ENCODE measurements at regions not wholly inside any gene's neighbourhood (a gene's known extent, or its start where the extent isn't known, plus 50 kb on each side); places are given as distances from the start of the nearest gene placed in this dataset.

DNA sequence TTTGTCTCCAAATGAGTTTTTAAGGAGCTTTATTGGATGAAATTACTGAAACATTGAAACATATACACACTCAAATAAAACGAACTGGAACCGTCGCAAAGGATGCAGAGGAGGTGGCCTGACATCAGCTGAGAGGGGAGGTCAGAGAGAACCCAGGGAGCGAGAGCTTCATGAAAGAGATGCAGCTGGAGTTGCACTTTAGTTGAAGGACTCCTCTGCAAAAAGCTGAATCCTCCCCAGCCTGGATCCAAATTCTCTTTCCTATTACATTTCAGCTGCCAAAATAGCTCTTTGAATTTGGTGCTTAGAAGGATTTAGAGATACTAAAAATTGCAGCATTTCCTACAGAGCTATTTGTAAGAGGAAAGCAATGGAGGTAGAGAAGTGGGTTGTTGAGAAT lies 140.0 kb upstream of the DPP6 start:
- Mint-ChIP-seq H3K9me3 (peaks cover 61% of the 10 kb centered on the region), H3K4me3 (no peak overlapping the region), H3K36me3 (ENCODE audit: low read depth) (peaks cover 11% of the 10 kb centered on the region; the same call in 1 of the 2 replicates), H3K27ac (no peak overlapping the region), H3K27me3 (ENCODE audit: insufficient read depth) (no peaks in the 10 kb centered on the region; the same call in none of the 2 replicates), H3K4me1 (ENCODE audit: low read depth) (no peaks in the 10 kb centered on the region)
- DNase-seq: no peak
- TF ChIP-seq, protein P1, sequence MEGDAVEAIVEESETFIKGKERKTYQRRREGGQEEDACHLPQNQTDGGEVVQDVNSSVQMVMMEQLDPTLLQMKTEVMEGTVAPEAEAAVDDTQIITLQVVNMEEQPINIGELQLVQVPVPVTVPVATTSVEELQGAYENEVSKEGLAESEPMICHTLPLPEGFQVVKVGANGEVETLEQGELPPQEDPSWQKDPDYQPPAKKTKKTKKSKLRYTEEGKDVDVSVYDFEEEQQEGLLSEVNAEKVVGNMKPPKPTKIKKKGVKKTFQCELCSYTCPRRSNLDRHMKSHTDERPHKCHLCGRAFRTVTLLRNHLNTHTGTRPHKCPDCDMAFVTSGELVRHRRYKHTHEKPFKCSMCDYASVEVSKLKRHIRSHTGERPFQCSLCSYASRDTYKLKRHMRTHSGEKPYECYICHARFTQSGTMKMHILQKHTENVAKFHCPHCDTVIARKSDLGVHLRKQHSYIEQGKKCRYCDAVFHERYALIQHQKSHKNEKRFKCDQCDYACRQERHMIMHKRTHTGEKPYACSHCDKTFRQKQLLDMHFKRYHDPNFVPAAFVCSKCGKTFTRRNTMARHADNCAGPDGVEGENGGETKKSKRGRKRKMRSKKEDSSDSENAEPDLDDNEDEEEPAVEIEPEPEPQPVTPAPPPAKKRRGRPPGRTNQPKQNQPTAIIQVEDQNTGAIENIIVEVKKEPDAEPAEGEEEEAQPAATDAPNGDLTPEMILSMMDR (IDR thresholded peaks at IDR 0.05): no peak

DNA sequence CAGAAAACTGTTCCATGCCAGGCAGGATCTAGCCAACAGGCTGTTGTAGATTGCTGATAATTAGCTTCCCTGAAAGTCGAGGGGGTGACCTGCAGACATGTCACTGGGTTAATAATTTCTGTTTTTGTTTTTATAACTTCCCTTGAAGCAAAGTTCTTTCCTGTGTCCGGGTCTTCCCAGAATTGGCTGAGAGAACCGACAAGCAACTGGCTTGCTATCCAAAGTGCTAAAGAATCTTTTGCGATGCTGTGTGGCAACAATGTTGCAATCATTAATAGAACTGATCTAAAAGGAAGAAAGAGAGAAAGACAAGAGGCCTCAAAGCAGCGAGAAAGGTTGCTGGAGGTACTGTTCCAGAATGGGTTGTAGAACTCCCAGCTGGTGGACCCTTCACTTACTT lies 132.1 kb upstream of the DPP6 start:
- no peak overlapping the region for H3K4me3 Mint-ChIP-seq
- DNase-seq: no peak
- H3K27me3 Mint-ChIP-seq (ENCODE audit: insufficient read depth): no peaks in the 10 kb centered on the region; the same call in none of the 2 replicates
- H3K4me1 Mint-ChIP-seq (ENCODE audit: low read depth): no peaks in the 10 kb centered on the region
- TF ChIP-seq, protein P1 (IDR thresholded peaks at IDR 0.05): no peak
- peaks cover 40% of the 10 kb centered on the region for H3K9me3 Mint-ChIP-seq
- peaks cover 5% of the 10 kb centered on the region; the same call in 1 of the 2 replicates for H3K36me3 Mint-ChIP-seq (ENCODE audit: low read depth)
- H3K27ac Mint-ChIP-seq: no peak overlapping the region

DNA sequence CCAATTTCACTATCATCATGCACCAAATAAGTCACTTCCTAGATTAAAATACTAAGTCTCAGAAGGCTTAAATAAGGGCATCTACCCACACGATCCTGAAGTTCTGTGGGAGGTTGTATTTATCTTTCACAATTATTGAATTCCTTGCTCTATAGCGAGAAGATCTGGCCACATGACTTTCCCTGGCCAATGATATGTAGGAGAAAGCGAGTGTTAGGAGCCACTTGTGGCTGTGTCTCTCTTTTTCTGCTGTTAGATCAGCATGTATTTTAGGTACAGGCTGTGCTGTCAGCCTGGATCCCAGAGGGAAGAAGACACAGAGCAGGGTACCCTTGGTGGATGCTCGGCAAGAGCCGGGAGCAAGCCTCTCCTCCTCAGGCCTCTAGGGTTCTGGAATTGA lies 131.3 kb upstream of the DPP6 start:
- H3K27me3 Mint-ChIP-seq (ENCODE audit: insufficient read depth): no peaks in the 10 kb centered on the region; the same call in none of the 2 replicates
- DNase-seq: no peak
- H3K27ac Mint-ChIP-seq: no peak overlapping the region
- peaks cover 40% of the 10 kb centered on the region for H3K9me3 Mint-ChIP-seq
- H3K4me3 Mint-ChIP-seq: no peak overlapping the region
- H3K36me3 Mint-ChIP-seq (ENCODE audit: low read depth): peaks cover 5% of the 10 kb centered on the region; the same call in 1 of the 2 replicates
- H3K4me1 Mint-ChIP-seq (ENCODE audit: low read depth): no peaks in the 10 kb centered on the region
- TF ChIP-seq, protein P1 (IDR thresholded peaks at IDR 0.05): no peak

DNA sequence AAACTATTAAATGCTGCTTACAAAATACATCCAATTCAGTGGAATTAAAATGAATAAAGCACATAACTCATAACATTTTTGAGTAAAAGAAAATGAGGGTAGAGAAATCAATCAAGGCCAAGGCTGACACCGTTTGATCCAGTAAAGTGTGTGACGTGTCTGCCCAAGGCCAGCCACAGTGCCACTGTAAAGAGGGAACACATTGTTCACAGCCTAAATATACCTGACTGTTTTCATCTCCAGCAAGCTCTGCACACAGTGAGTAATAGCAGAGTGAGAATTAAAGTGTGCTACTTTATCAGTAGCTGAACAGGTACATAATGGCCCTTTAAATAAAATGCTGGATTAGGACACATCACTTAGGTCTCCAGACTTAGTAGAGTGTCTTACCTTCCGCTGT lies 130.8 kb upstream of the DPP6 start:
- Mint-ChIP-seq H3K4me3 (no peak overlapping the region), H3K36me3 (ENCODE audit: low read depth) (peaks cover 5% of the 10 kb centered on the region; the same call in 1 of the 2 replicates), H3K27ac (no peak overlapping the region), H3K9me3 (peaks cover 45% of the 10 kb centered on the region), H3K27me3 (ENCODE audit: insufficient read depth) (no peaks in the 10 kb centered on the region; the same call in none of the 2 replicates), H3K4me1 (ENCODE audit: low read depth) (no peaks in the 10 kb centered on the region)
- no peak for DNase-seq
- TF ChIP-seq, protein P1 (IDR thresholded peaks at IDR 0.05): no peak

DNA sequence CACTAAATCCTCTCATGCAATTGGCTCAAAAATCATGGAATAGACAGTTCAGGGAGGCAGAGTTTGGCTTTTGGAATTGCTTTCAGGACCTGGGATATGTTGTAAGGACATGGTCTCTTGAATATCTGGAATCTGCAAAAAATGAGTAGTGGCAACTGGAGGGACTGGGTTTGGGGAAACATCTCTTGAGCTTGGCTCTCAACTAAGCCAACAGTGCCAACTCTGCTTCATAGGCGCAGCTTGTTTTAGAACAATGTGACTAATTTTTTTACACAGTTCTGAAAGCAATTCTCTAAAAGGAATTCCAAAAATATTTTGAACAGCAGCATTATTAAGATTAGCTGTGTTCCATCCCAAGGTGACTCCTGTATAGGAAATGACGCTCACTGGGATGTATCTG lies 121.5 kb upstream of the DPP6 start:
- TF ChIP-seq, protein P1 (IDR thresholded peaks at IDR 0.05): no peak
- Mint-ChIP-seq H3K4me3 (no peak overlapping the region), H3K4me1 (ENCODE audit: low read depth) (no peaks in the 10 kb centered on the region), H3K9me3 (peaks cover 75% of the 10 kb centered on the region), H3K36me3 (ENCODE audit: low read depth) (peaks cover 7% of the 10 kb centered on the region), H3K27me3 (ENCODE audit: insufficient read depth) (no peaks in the 10 kb centered on the region), H3K27ac (no peak overlapping the region)
- DNase-seq: no peak

DNA sequence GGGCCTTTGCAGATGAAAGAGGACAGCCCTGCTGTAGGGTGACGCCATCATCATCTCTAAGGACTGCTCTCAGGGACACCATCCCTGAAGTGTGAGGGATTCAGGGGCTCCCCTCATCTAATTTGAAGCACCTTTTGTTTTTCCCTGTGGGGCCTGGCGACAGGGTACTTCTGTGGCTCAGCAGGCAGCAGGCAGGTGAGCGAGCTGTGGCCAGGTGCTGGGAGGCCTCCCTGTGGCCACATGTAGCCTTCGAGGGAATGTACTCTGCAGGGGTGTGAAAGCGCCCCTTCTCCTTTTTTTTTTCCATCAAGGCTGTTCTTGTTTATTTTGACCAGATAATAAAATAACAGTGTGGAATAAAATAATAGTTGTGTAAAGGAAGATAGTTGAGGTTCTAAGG lies 118.2 kb upstream of the DPP6 start:
- TF ChIP-seq, protein P1 (IDR thresholded peaks at IDR 0.05): no peak
- Mint-ChIP-seq H3K4me3 (no peak overlapping the region), H3K27me3 (ENCODE audit: insufficient read depth) (no peaks in the 10 kb centered on the region), H3K9me3 (peaks cover 78% of the 10 kb centered on the region), H3K4me1 (ENCODE audit: low read depth) (no peaks in the 10 kb centered on the region), H3K36me3 (ENCODE audit: low read depth) (peaks cover 2% of the 10 kb centered on the region; the same call in 1 of the 2 replicates), H3K27ac (no peak overlapping the region)
- DNase-seq: no peak
